ENCODE measurements at regions not wholly inside any gene's neighbourhood (a gene's known extent, or its start where the extent isn't known, plus 50 kb on each side); places are given as distances from the start of the nearest gene placed in this dataset.

GRCh38 chr12:87253157-87253556 is 776.0 kb downstream of the C12orf50 start:
- no peak for TF ChIP-seq CTCF (conservative IDR thresholded peaks at IDR 0.05; ENCODE audit: low read depth, low read length)
- DNase-seq (ENCODE audit: low read depth), result no peak
- H3K4me3 ChIP-seq (ENCODE audit: low read length), result no peak overlapping the region

GRCh38 chr12:87246726-87247125 is 782.5 kb downstream of the C12orf50 start:
- DNase-seq (ENCODE audit: low read depth), result no peak
- no peak overlapping the region for H3K4me3 ChIP-seq (ENCODE audit: low read length)
- no peak for TF ChIP-seq CTCF (conservative IDR thresholded peaks at IDR 0.05; ENCODE audit: low read depth, low read length)

- DNase-seq (ENCODE audit: low read depth), result no peak
- no peak overlapping the region for H3K4me3 ChIP-seq (ENCODE audit: low read length)
- no peak for TF ChIP-seq CTCF (conservative IDR thresholded peaks at IDR 0.05; ENCODE audit: low read depth, low read length)
These were observed 790.7 kb downstream of the C12orf50 start for GRCh38 chr12:87238466-87238865.

- no peak overlapping the region for H3K4me3 ChIP-seq (ENCODE audit: low read length)
- TF ChIP-seq CTCF (conservative IDR thresholded peaks at IDR 0.05; ENCODE audit: low read depth, low read length), result no peak
- DNase-seq (ENCODE audit: low read depth), result no peak
These were observed 794.3 kb downstream of the C12orf50 start for GRCh38 chr12:87234898-87235297.

- TF ChIP-seq CTCF (conservative IDR thresholded peaks at IDR 0.05; ENCODE audit: low read depth, low read length), result no peak
- no peak for DNase-seq (ENCODE audit: low read depth)
- H3K4me3 ChIP-seq (ENCODE audit: low read length), result no peak overlapping the region
These were observed 795.5 kb downstream of the C12orf50 start for GRCh38 chr12:87233671-87234070.

GRCh38 chr12:87231818-87232217 is 797.4 kb downstream of the C12orf50 start:
- no peak for TF ChIP-seq CTCF (conservative IDR thresholded peaks at IDR 0.05; ENCODE audit: low read depth, low read length)
- DNase-seq (ENCODE audit: low read depth), result no peak
- H3K4me3 ChIP-seq (ENCODE audit: low read length), result no peak overlapping the region

- TF ChIP-seq CTCF (conservative IDR thresholded peaks at IDR 0.05; ENCODE audit: low read depth, low read length), result no peak
- no peak for DNase-seq (ENCODE audit: low read depth)
- no peak overlapping the region for H3K4me3 ChIP-seq (ENCODE audit: low read length)
These were observed 798.8 kb downstream of the C12orf50 start for GRCh38 chr12:87230441-87230840.

Data from retinal pigment epithelial cell (primary cell).